K562 (cell line): ENCODE measurements at regions not wholly inside any gene's neighbourhood (a gene's known extent, or its start where the extent isn't known, plus 50 kb on each side); places are given as distances from the start of the nearest gene placed in this dataset.

Experiments used
- ATAC-seq: fragments of 200-7000 bp; cut with Tn5 transposase; 3 replicates; pipeline ENCODE4 v1.9.1; 2020; ENCODE audit warnings: moderate library complexity
- BruUV-seq: library from RNA; stranded (reverse); fragments of 400-500 nt; replicated peaks from 2 replicates; lab custom pipeline; 2021; lab: Mats Ljungman, UMichigan
- CTCF ChIA-PET: fragments of 300-600 bp; formaldehyde crosslinking; extraction: SDS; loops from one replicate; lab custom pipeline; 2021; ENCODE audit warnings: low intra/inter-chr PET ratio; lab: Yijun Ruan, JAX
- POLR2A ChIA-PET: fragments of 300-600, 350-650 bp; sonication (Branson Sonifier 250); formaldehyde crosslinking; extraction: SDS; loops from one replicate; lab custom pipeline; 2021; ENCODE audit warnings: antibody characterized with exemption, inconsistent platforms; lab: Yijun Ruan, JAX
- DNase-seq, 4 experiments: peaks; one replicate each; pipeline versions ENCODE4 v3.0.0 to v3.0.0-alpha.2; 2011 to 2018; ENCODE audit warnings: low spot score in 3 of 4, mixed read lengths in 3 of 4; ENCODE audit errors: extremely low read depth in 1 of 4
- FAIRE-seq: peaks from 2 replicates; lab custom pipeline; 2011; peaks lifted over from hg19 to GRCh38; lab: Jason Lieb, UNC
- H2AFZ ChIP-seq: 2 replicates; pipeline ENCODE4 v1.6.0; 2011; ENCODE audit warnings: low read depth, low read length, control low read depth, inconsistent platforms
- H3K27ac ChIP-seq: fragments of 200-600 bp; 3 replicates; pipeline ENCODE4 v1.8.0; 2011; ENCODE audit warnings: low read depth, mild to moderate bottlenecking, control low read depth, inconsistent platforms, low read length, moderate library complexity, mixed read lengths; ENCODE audit errors: extremely low read depth
- H3K27me3 ChIP-seq, 2 experiments: fragments of 300-600 bp in 1 of 2; 2 replicates in 1 of 2; 3 replicates in 1 of 2; pipeline versions ENCODE4 v1.6.0 to v1.8.0; 2011; ENCODE audit warnings: inconsistent platforms in 2 of 2, low read length in 2 of 2, mild to moderate bottlenecking in 1 of 2, mixed read lengths in 1 of 2, moderate library complexity in 1 of 2; ENCODE audit not compliant: control insufficient read depth in 2 of 2, insufficient read depth in 2 of 2
- H3K36me3 ChIP-seq: fragments of 300-600 bp; 3 replicates; pipeline ENCODE4 v1.8.0; 2011; ENCODE audit warnings: mild to moderate bottlenecking, low read length, inconsistent platforms; ENCODE audit not compliant: control insufficient read depth, insufficient read depth
- H3K4me1 ChIP-seq, 2 experiments: fragments of 200-600 bp in 1 of 2; replicated peaks in 1 of 2; 2 replicates in 1 of 2; 3 replicates in 1 of 2; pipeline versions ENCODE4 v1.5.1 to v1.8.0; 2011; ENCODE audit warnings: inconsistent platforms in 2 of 2, low read length in 2 of 2, mild to moderate bottlenecking in 1 of 2, mixed read lengths in 1 of 2, moderate library complexity in 1 of 2; ENCODE audit not compliant: control insufficient read depth in 2 of 2, insufficient read depth in 2 of 2
- H3K4me2 ChIP-seq: 2 replicates; pipeline ENCODE4 v1.6.1; 2011; ENCODE audit warnings: low read length, control low read depth, inconsistent platforms, mixed read lengths; ENCODE audit not compliant: insufficient read depth
- H3K4me3 ChIP-seq: fragments of 200-600 bp; sonication (generic), shearing (Covaris generic); 2 replicates; pipeline ENCODE4 v1.5.1; 2016; ENCODE audit warnings: control low read depth, inconsistent platforms
- H3K79me2 ChIP-seq: fragments of 200-600 bp; 3 replicates; pipeline ENCODE4 v1.8.0; 2011; ENCODE audit warnings: low read length, inconsistent platforms; ENCODE audit not compliant: control insufficient read depth, insufficient read depth
- H3K9ac ChIP-seq, 2 experiments: 2 replicates each; pipeline versions ENCODE4 v1.6.0 to v1.6.1; 2011; ENCODE audit warnings: low read depth in 2 of 2, low read length in 2 of 2, control low read depth in 1 of 2, inconsistent platforms in 1 of 2, mild to moderate bottlenecking in 1 of 2, mixed read lengths in 1 of 2; ENCODE audit not compliant: insufficient read depth in 1 of 2
- H3K9me1 ChIP-seq: one replicate; pipeline ENCODE4 v1.6.0; 2011; ENCODE audit warnings: inconsistent platforms, mild to moderate bottlenecking, low read length, moderate library complexity; ENCODE audit not compliant: control insufficient read depth, insufficient read depth
- H3K9me3 ChIP-seq: replicated peaks from 2 replicates; pipeline ENCODE4 v1.5.1; 2011; ENCODE audit warnings: low read depth, low read length, inconsistent platforms; ENCODE audit not compliant: control insufficient read depth, insufficient read depth
- H4K20me1 ChIP-seq: replicated peaks from 2 replicates; pipeline ENCODE4 v1.6.1; 2011; ENCODE audit warnings: low read length, inconsistent platforms, mixed read lengths; ENCODE audit not compliant: control insufficient read depth, insufficient read depth
- HCFC1 ChIP-seq: IDR thresholded peaks from 2 replicates; pipeline ENCODE4 v1.6.1; 2012; ENCODE audit warnings: low read depth, low read length, improper control_type of control experiment
- KDM5B ChIP-seq: fragments of 200-600 bp; sonication (generic); IDR thresholded peaks from 2 replicates; pipeline ENCODE4 v1.6.1; 2012; ENCODE audit warnings: low read depth, mild to moderate bottlenecking, moderate library complexity, low read length, control low read depth, inconsistent platforms; ENCODE audit not compliant: insufficient replicate concordance
- PKNOX1 ChIP-seq: fragments of 450-650 bp; IDR thresholded peaks from 2 replicates; pipeline ENCODE4 v1.6.1; 2016
- TCF7L2 ChIP-seq: fragments of 150-350 bp; IDR thresholded peaks from 2 replicates; pipeline ENCODE4 v1.6.1; 2016; ENCODE audit warnings: low read depth, mild to moderate bottlenecking, low read length, moderate library complexity
- TFAP4 ChIP-seq: sonication (generic); formaldehyde crosslinking; IDR thresholded peaks from 2 replicates; pipeline ENCODE4 v1.8.0; 2022; ENCODE audit warnings: missing genetic modification reagents, mild to moderate bottlenecking, moderate library complexity, borderline replicate concordance
- ZMIZ1 ChIP-seq, 2 experiments: fragments of 150-350 bp in 1 of 2; IDR thresholded peaks; 2 replicates each; pipeline ENCODE4 v1.6.1; 2012 to 2016; ENCODE audit warnings: low read depth in 2 of 2, low read length in 2 of 2, mild to moderate bottlenecking in 1 of 2, moderate library complexity in 1 of 2
- ZNF561 ChIP-seq: fragments of 450-650 bp; formaldehyde crosslinking; conservative IDR thresholded peaks from 2 replicates; pipeline ENCODE4 v1.4.0; 2020; ENCODE audit warnings: mild to moderate bottlenecking, moderate library complexity
- WGBS: fragments of 100-300 bp; shearing (Covaris generic); methylation state at CpG from one replicate; pipeline ENCODE4 v1.1.6; 2016; ENCODE audit warnings: low coverage, mixed read lengths; ENCODE audit not compliant: insufficient coverage; ENCODE audit errors: missing lambda C conversion rate; 5-methylcytosine and 5-hydroxymethylcytosine counted together
- in situ Hi-C: fragments of 300-500 bp; cut with MboI; formaldehyde crosslinking; loops from 4 replicates; pipeline ENCODE4 v1.15.0; 2018; ENCODE audit warnings: inconsistent platforms, mixed read lengths
- intact Hi-C: fragments of 100-400 bp; cut with micrococcal nuclease; formaldehyde crosslinking; loops from 2 replicates; pipeline ENCODE4 v1.14.2; 2022

- Histone ChIP-seq H3K9ac (no peak overlapping the region), H3K4me1 (no peaks in the 10 kb centered on the region), H3K9me1 (no peaks in the 10 kb centered on the region), H3K79me2 (no peaks in the 10 kb centered on the region), H3K4me3 (no peak overlapping the region), H2AFZ (no peak overlapping the region), H4K20me1 (no peaks in the 10 kb centered on the region; the same call in 1 of the 2 replicates), H3K27ac (no peak overlapping the region), H3K9me3 (no peaks in the 10 kb centered on the region), H3K36me3 (no peaks in the 10 kb centered on the region), H3K4me2 (no peak overlapping the region), H3K27me3 (no peaks in the 10 kb centered on the region; a peak in 1 of 5 replicates)
- intact Hi-C loops (no loop called here), in situ Hi-C loops (no loop called here)
- ATAC-seq (no peak), DNase-seq (no peak), FAIRE-seq (no peak)
- POLR2A ChIA-PET = interaction anchor here (0.6 kb wide), 1 partner anchor 163 kb away, joined by 3 read pairs; no protein-coding TSS in a partner anchor
- CTCF ChIA-PET = no interaction called here
- no TSS peak for BruUV-seq
- WGBS = 2% methylated on average over 3 of the region's 3 CpGs
- TF ChIP-seq TCF7L2 = no peak
- no peak for TF ChIP-seq ZMIZ1 (IDR thresholded peaks at IDR 0.05; ENCODE audit: low read depth in 2 of 2, low read length in 2 of 2)
- TF ChIP-seq KDM5B = no peak
- no peak for TF ChIP-seq HCFC1
- no peak for TF ChIP-seq PKNOX1
- TF ChIP-seq TFAP4 (CRISPR knock-in tag) = no peak
- no peak for TF ChIP-seq ZNF561 (CRISPR knock-in tag)
Measured at GRCh38 chr7:3119963-3120362, 76.3 kb upstream of the CARD11 start.
